Activated T-helper 9 cell treated with anti-CD3 and anti-CD28 coated beads, Interleukin-2, amount 50 U/mL, for 16 hours (primary cell): ENCODE measurements at regions not wholly inside any gene's neighbourhood (a gene's known extent, or its start where the extent isn't known, plus 50 kb on each side); places are given as distances from the start of the nearest gene placed in this dataset.

Source experiments
- DNase-seq: peaks from one replicate; pipeline ENCODE4 v3.0.0-alpha.2; 2020; ENCODE audit warnings: low read depth

GRCh38 chr21:31566064-31566463, 93.4 kb upstream of the SOD1 start:
- DNase-seq, result no peak

GRCh38 chr21:31564439-31564838, 95.1 kb upstream of the SOD1 start:
- DNase-seq, result no peak

- no peak for DNase-seq
Observed at GRCh38 chr21:31560479-31560878, 99.0 kb upstream of the SOD1 start.

GRCh38 chr21:31559368-31560119, 99.9 kb upstream of the SOD1 start:
- peak; percentile 81 for DNase-seq

GRCh38 chr21:31558962-31559367, 100.5 kb upstream of the SOD1 start:
- peak; percentile 80 for DNase-seq

- peak; percentile 12 for DNase-seq
Observed at GRCh38 chr21:31558189-31558961, 101.1 kb upstream of the SOD1 start.

GRCh38 chr21:31557421-31558188, 101.9 kb upstream of the SOD1 start:
- no peak for DNase-seq

- no peak for DNase-seq
Observed at GRCh38 chr21:31556662-31557061, 102.8 kb upstream of the SOD1 start.

- DNase-seq, result no peak
Observed at GRCh38 chr21:31555741-31556191, 103.7 kb upstream of the SOD1 start.

GRCh38 chr21:31554511-31555022, 104.9 kb upstream of the SOD1 start:
- DNase-seq, result peak; percentile 2

- DNase-seq, result no peak
Observed at GRCh38 chr21:31553926-31554325, 105.6 kb upstream of the SOD1 start.

GRCh38 chr21:31553461-31553860, 106.0 kb upstream of the SOD1 start:
- no peak for DNase-seq

GRCh38 chr21:31552826-31553225, 106.7 kb upstream of the SOD1 start:
- no peak for DNase-seq

GRCh38 chr21:31550070-31550469, 109.4 kb upstream of the SOD1 start:
- DNase-seq, result no peak

- DNase-seq, result no peak
Observed at GRCh38 chr21:31548688-31549087, 110.8 kb upstream of the SOD1 start.

- DNase-seq, result no peak
Observed at GRCh38 chr21:31546443-31547170, 112.9 kb upstream of the SOD1 start.

GRCh38 chr21:31545036-31545435, 114.5 kb upstream of the SOD1 start:
- no peak for DNase-seq

GRCh38 chr21:31543191-31543590, 116.3 kb upstream of the SOD1 start:
- no peak for DNase-seq

- DNase-seq, result no peak
Observed at GRCh38 chr21:31538816-31539215, 120.7 kb upstream of the SOD1 start.

- DNase-seq, result no peak
Observed at GRCh38 chr21:31537872-31538576, 121.5 kb upstream of the SOD1 start.

- DNase-seq, result no peak
Observed at GRCh38 chr21:31536138-31536537, 123.4 kb upstream of the SOD1 start.
